ENCODE measurements at regions not wholly inside any gene's neighbourhood (a gene's known extent, or its start where the extent isn't known, plus 50 kb on each side); places are given as distances from the start of the nearest gene placed in this dataset.

GRCh38 chr13:34189946-34190345 is 372.0 kb downstream of the RFC3 start:
- no peak for TF ChIP-seq EZH2phosphoT487 (IDR thresholded peaks at IDR 0.05; ENCODE audit: low read depth)
- TF ChIP-seq, protein P1, sequence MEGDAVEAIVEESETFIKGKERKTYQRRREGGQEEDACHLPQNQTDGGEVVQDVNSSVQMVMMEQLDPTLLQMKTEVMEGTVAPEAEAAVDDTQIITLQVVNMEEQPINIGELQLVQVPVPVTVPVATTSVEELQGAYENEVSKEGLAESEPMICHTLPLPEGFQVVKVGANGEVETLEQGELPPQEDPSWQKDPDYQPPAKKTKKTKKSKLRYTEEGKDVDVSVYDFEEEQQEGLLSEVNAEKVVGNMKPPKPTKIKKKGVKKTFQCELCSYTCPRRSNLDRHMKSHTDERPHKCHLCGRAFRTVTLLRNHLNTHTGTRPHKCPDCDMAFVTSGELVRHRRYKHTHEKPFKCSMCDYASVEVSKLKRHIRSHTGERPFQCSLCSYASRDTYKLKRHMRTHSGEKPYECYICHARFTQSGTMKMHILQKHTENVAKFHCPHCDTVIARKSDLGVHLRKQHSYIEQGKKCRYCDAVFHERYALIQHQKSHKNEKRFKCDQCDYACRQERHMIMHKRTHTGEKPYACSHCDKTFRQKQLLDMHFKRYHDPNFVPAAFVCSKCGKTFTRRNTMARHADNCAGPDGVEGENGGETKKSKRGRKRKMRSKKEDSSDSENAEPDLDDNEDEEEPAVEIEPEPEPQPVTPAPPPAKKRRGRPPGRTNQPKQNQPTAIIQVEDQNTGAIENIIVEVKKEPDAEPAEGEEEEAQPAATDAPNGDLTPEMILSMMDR (IDR thresholded peaks at IDR 0.05; ENCODE audit: low read depth, low read length), result no peak
- Histone ChIP-seq H2AFZ (ENCODE audit: low read depth, low read length) (no peak overlapping the region), H3K27ac (ENCODE audit: low read length) (no peak overlapping the region)

DNA sequence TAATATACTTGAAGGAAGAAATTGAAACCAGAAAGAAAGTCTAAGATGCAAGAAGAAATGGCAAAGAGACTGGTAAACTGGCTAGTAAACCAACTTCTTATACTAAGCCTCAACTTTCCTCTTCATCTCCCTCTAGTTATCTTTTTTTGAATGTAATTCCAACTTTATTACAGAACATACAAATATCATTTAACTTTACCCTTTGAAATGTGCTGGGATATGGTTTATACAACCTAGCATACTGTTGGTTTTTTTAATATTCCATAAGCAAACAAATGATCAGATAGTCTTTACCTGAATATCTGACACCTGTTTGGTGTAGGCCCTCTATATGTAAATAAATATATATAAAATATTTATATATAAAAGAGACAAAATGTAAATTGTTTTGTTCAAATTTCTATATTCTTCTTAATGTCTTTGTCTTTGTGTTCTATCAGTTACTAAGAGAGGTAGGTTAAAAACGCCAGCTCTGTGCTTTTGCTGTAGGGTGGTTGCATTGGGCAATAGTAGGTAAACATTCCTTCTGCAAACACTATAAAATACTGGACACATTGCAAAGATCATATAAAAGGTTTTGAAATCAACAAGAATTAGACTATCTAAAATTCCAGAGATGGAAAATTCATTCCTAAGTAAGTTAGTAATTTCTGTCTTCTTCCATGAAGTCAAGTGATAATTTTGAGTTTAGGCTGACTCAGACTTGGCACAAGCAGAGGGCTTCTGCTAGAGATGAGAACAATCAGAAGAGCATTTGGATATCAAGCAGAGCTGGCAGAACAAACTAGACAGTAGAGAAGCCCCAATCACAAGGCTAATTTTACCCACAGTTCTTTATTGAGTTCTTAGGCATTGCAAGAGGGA is 383.3 kb downstream of the RFC3 start:
- TF ChIP-seq EZH2phosphoT487 (IDR thresholded peaks at IDR 0.05; ENCODE audit: low read depth), result no peak
- TF ChIP-seq, protein P1 (IDR thresholded peaks at IDR 0.05; ENCODE audit: low read depth, low read length), result no peak
- no peak overlapping the region for H2AFZ ChIP-seq (ENCODE audit: low read depth, low read length)
- no peaks in the 10 kb centered on the region for H3K27me3 ChIP-seq (ENCODE audit: low read depth, low read length)
- no peak overlapping the region for H3K27ac ChIP-seq (ENCODE audit: low read length)
- no peaks in the 10 kb centered on the region for H3K9me3 ChIP-seq (ENCODE audit: insufficient read depth, low read length)
- no peak overlapping the region for H3K9ac ChIP-seq (ENCODE audit: low read length)
- H4K20me1 ChIP-seq (ENCODE audit: insufficient read depth, low read length), result no peaks in the 10 kb centered on the region
- H3K36me3 ChIP-seq (replicated peaks; ENCODE audit: low read depth, low read length), result no peaks in the 10 kb centered on the region
- H3K4me1 ChIP-seq (ENCODE audit: low read length), result no peaks in the 10 kb centered on the region
- H3K79me2 ChIP-seq (ENCODE audit: low read length), result no peaks in the 10 kb centered on the region
- H3K4me2 ChIP-seq (ENCODE audit: low read length), result no peak overlapping the region
- no peak overlapping the region for H3K4me3 ChIP-seq (ENCODE audit: low read length)

More at GRCh38 chr13:34189946-34190345, 372.0 kb downstream of the RFC3 start:
- no peak overlapping the region for H3K9ac ChIP-seq (ENCODE audit: low read length)
- H3K79me2 ChIP-seq (ENCODE audit: low read length), result no peaks in the 10 kb centered on the region
- H3K27me3 ChIP-seq (ENCODE audit: low read depth, low read length), result no peaks in the 10 kb centered on the region
- no peak overlapping the region for H3K4me2 ChIP-seq (ENCODE audit: low read length)
- H4K20me1 ChIP-seq (ENCODE audit: insufficient read depth, low read length), result no peaks in the 10 kb centered on the region
- H3K9me3 ChIP-seq (ENCODE audit: insufficient read depth, low read length), result 0 out of 2 replicates have a peak, but pooled peaks cover 2% of the 10 kb centered on the region
- H3K4me3 ChIP-seq (ENCODE audit: low read length), result no peak overlapping the region
- H3K36me3 ChIP-seq (replicated peaks; ENCODE audit: low read depth, low read length), result no peaks in the 10 kb centered on the region
- H3K4me1 ChIP-seq (ENCODE audit: low read length), result no peaks in the 10 kb centered on the region

- no peak overlapping the region for H3K4me3 ChIP-seq (ENCODE audit: low read length)
- H3K27me3 ChIP-seq (ENCODE audit: low read depth, low read length), result no peaks in the 10 kb centered on the region
- no peak overlapping the region for H3K27ac ChIP-seq (ENCODE audit: low read length)
- H3K4me2 ChIP-seq (ENCODE audit: low read length), result no peak overlapping the region
- H2AFZ ChIP-seq (ENCODE audit: low read depth, low read length), result no peak overlapping the region
- H3K9me3 ChIP-seq (ENCODE audit: insufficient read depth, low read length), result no peaks in the 10 kb centered on the region
- TF ChIP-seq, protein P1 (IDR thresholded peaks at IDR 0.05; ENCODE audit: low read depth, low read length), result no peak
- no peak for TF ChIP-seq EZH2phosphoT487 (IDR thresholded peaks at IDR 0.05; ENCODE audit: low read depth)
- no peaks in the 10 kb centered on the region for H3K79me2 ChIP-seq (ENCODE audit: low read length)
- H3K36me3 ChIP-seq (replicated peaks; ENCODE audit: low read depth, low read length), result no peaks in the 10 kb centered on the region
- no peaks in the 10 kb centered on the region for H4K20me1 ChIP-seq (ENCODE audit: insufficient read depth, low read length)
- H3K4me1 ChIP-seq (ENCODE audit: low read length), result no peaks in the 10 kb centered on the region
- H3K9ac ChIP-seq (ENCODE audit: low read length), result no peak overlapping the region
These were observed 389.4 kb downstream of the RFC3 start for GRCh38 chr13:34207334-34207733.

DNA sequence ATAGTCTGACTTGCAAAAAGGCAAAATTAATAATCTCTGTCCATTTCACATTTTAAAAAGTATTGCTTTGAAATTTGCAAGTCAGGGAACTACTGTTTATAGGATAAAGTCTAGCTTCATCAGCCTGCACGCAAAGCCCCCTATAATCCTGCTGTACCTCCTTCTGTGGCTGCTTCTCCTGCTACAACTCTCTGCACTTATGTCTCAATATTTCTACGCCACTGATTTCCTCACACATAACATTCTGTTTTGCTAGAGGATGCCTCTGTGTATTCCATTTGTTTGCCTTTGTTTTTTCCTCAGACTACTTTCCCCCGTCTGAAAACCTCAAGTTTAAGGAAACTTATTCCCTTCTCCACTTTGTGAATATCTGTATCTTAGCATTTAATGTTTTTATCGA is 389.9 kb downstream of the RFC3 start:
- Histone ChIP-seq H3K79me2 (ENCODE audit: low read length) (no peaks in the 10 kb centered on the region), H3K9me3 (ENCODE audit: insufficient read depth, low read length) (no peaks in the 10 kb centered on the region), H3K27ac (ENCODE audit: low read length) (no peak overlapping the region), H3K27me3 (ENCODE audit: low read depth, low read length) (no peaks in the 10 kb centered on the region), H4K20me1 (ENCODE audit: insufficient read depth, low read length) (no peaks in the 10 kb centered on the region), H3K9ac (ENCODE audit: low read length) (no peak overlapping the region), H2AFZ (ENCODE audit: low read depth, low read length) (no peak overlapping the region), H3K4me3 (ENCODE audit: low read length) (no peak overlapping the region), H3K4me2 (ENCODE audit: low read length) (no peak overlapping the region), H3K4me1 (ENCODE audit: low read length) (no peaks in the 10 kb centered on the region), H3K36me3 (replicated peaks; ENCODE audit: low read depth, low read length) (no peaks in the 10 kb centered on the region)
- TF ChIP-seq, protein P1 (IDR thresholded peaks at IDR 0.05; ENCODE audit: low read depth, low read length), result no peak
- TF ChIP-seq EZH2phosphoT487 (IDR thresholded peaks at IDR 0.05; ENCODE audit: low read depth), result no peak

Data from OCI-LY3 (cell line).